Right lobe of liver (tissue), 6 donors: ENCODE measurements at regions not wholly inside any gene's neighbourhood (a gene's known extent, or its start where the extent isn't known, plus 50 kb on each side); places are given as distances from the start of the nearest gene placed in this dataset.

ENCODE experiments used
- ATAC-seq, 4 donors: fragments of 200-7000 bp; cut with Tn5 transposase; one replicate each; pipeline ENCODE4 v1.9.1; 2020; ENCODE audit warnings: mild to moderate bottlenecking in 4 of 4, moderate library complexity in 4 of 4
- DNase-seq, 3 donors: peaks; one replicate each; pipeline ENCODE4 v3.0.0-alpha.2; 2020
- H3K27ac ChIP-seq, 3 donors: fragments of 200-600 bp; one replicate each; pipeline ENCODE4 v1.8.0; 2022
- H3K27me3 ChIP-seq, 2 donors: fragments of 200-600 bp; one replicate each; pipeline ENCODE4 v1.8.0; 2022
- H3K36me3 ChIP-seq, 4 donors: fragments of 200-600 bp; sonication (generic) in 1 of 4; one replicate each; pipeline versions ENCODE4 v1.5.1 to v1.8.0; 2017 to 2022; ENCODE audit warnings: control low read depth in 1 of 4
- H3K4me1 ChIP-seq, 4 donors: fragments of 200-600 bp; sonication (generic) in 1 of 4; one replicate each; pipeline versions ENCODE4 v1.5.1 to v1.8.0; 2017 to 2022; ENCODE audit warnings: control low read depth in 1 of 4
- H3K4me3 ChIP-seq, 3 donors: fragments of 200-600 bp; one replicate each; pipeline ENCODE4 v1.8.0; 2022
- H3K9me3 ChIP-seq, 4 donors: fragments of 200-600 bp; sonication (generic) in 1 of 4; one replicate each; pipeline versions ENCODE4 v1.5.1 to v1.8.0; 2017 to 2022; ENCODE audit warnings: control low read depth in 1 of 4
- CTCF ChIP-seq, 4 donors: fragments of 200-600 bp in 3 of 4; fragments of 450-650 bp in 1 of 4; IDR thresholded peaks; one replicate each; pipeline versions ENCODE4 v1.5.1 to v1.8.0; 2016 to 2022; ENCODE audit warnings: antibody characterized with exemption in 4 of 4, mild to moderate bottlenecking in 2 of 4
- POLR2A ChIP-seq: fragments of 450-650 bp; IDR thresholded peaks from one replicate; pipeline ENCODE4 v1.6.1; 2017; ENCODE audit warnings: antibody characterized with exemption, mild to moderate bottlenecking
- WGBS: methylation state at CpG from one replicate; pipeline ENCODE4 v1.1.6; 2018; ENCODE audit warnings: low coverage, low lambda C conversion rate; ENCODE audit not compliant: insufficient coverage; ENCODE audit errors: missing lambda C conversion rate; 5-methylcytosine and 5-hydroxymethylcytosine counted together
- intact Hi-C, 2 donors: fragments of 100-400 bp; cut with DNase I; formaldehyde crosslinking; loops; one replicate each; pipeline versions ENCODE4 v1.11.2 to v1.14.1; 2022
- donor health status: DM: no; HTN: yes; CAD: no.
- donor health status: DM: no; HTN: no; CAD: no.
- donor health status: DM: no; HTN: no; CAD: no.
- donor health status: DM: no; HTN: yes; CAD: no.
- donor health status: DM: no; HTN: yes; CAD: no.

GRCh38 chr13:44176173-44176572 is 197.5 kb upstream of the SERP2 start:
- TF ChIP-seq CTCF (IDR thresholded peaks at IDR 0.05) (no peak), POLR2A (no peak)
- intact Hi-C loops = no loop called here
- Histone ChIP-seq H3K4me3 (no peak overlapping the region), H3K36me3 (no peaks in the 10 kb centered on the region), H3K27ac (no peak overlapping the region), H3K4me1 (no peaks in the 10 kb centered on the region), H3K27me3 (no peaks in the 10 kb centered on the region), H3K9me3 (no peaks in the 10 kb centered on the region)
- no peak for DNase-seq
- no CpG with 5 or more reads among the region's 1 CpG for WGBS
- no peak for ATAC-seq

- intact Hi-C loops = no loop called here
- Histone ChIP-seq H3K9me3 (no peaks in the 10 kb centered on the region), H3K36me3 (no peaks in the 10 kb centered on the region), H3K27ac (no peak overlapping the region), H3K4me1 (no peaks in the 10 kb centered on the region), H3K4me3 (no peak overlapping the region), H3K27me3 (no peaks in the 10 kb centered on the region)
- no peak for ATAC-seq
- no peak for DNase-seq
- 87% methylated on average over 5 of the region's 8 CpGs for WGBS
- TF ChIP-seq POLR2A = no peak
- TF ChIP-seq CTCF (IDR thresholded peaks at IDR 0.05) = no peak
Observed at GRCh38 chr13:44180876-44181536, 192.6 kb upstream of the SERP2 start.

GRCh38 chr13:44181931-44182330 is 191.7 kb upstream of the SERP2 start:
- H3K4me1 ChIP-seq = no peaks in the 10 kb centered on the region
- no peak overlapping the region for H3K27ac ChIP-seq
- intact Hi-C loops = no loop called here
- no peaks in the 10 kb centered on the region for H3K9me3 ChIP-seq
- no peaks in the 10 kb centered on the region for H3K36me3 ChIP-seq
- no peaks in the 10 kb centered on the region for H3K27me3 ChIP-seq
- H3K4me3 ChIP-seq = no peak overlapping the region
- no peak for TF ChIP-seq CTCF (IDR thresholded peaks at IDR 0.05)
- TF ChIP-seq POLR2A = no peak
- DNase-seq = no peak
- ATAC-seq = no peak
- WGBS = 96% methylated on average over 2 of the region's 2 CpGs

- H3K4me1 ChIP-seq = peaks cover 0 to 5% (median 0%) of the 10 kb centered on the region in 4 donors
- H3K27me3 ChIP-seq = no peaks in the 10 kb centered on the region
- H3K27ac ChIP-seq = no peak overlapping the region
- no peak overlapping the region for H3K4me3 ChIP-seq
- no peaks in the 10 kb centered on the region for H3K9me3 ChIP-seq
- 28% methylated on average over 1 of the region's 1 CpG for WGBS
- no peak for TF ChIP-seq CTCF (IDR thresholded peaks at IDR 0.05)
- intact Hi-C loops = no loop called here
- no peak for ATAC-seq
- DNase-seq = no peak
- no peaks in the 10 kb centered on the region for H3K36me3 ChIP-seq
Observed at GRCh38 chr13:44184740-44185139, 188.9 kb upstream of the SERP2 start.

- TF ChIP-seq POLR2A = no peak
- no peak for TF ChIP-seq CTCF (IDR thresholded peaks at IDR 0.05)
- H3K4me3 ChIP-seq = no peak overlapping the region
- WGBS = 60% methylated on average over 1 of the region's 2 CpGs
- DNase-seq = no peak
- ATAC-seq = no peak
- intact Hi-C loops = no loop called here
- no peaks in the 10 kb centered on the region for H3K27me3 ChIP-seq
- H3K27ac ChIP-seq = no peak overlapping the region
- H3K36me3 ChIP-seq = no peaks in the 10 kb centered on the region
- no peaks in the 10 kb centered on the region for H3K9me3 ChIP-seq
- H3K4me1 ChIP-seq = peaks cover 0 to 23% (median 4%) of the 10 kb centered on the region in 4 donors
Observed at GRCh38 chr13:44188257-44188656, 185.4 kb upstream of the SERP2 start.
